NCI-H774 (cell line): ENCODE measurements at regions not wholly inside any gene's neighbourhood (a gene's known extent, or its start where the extent isn't known, plus 50 kb on each side); places are given as distances from the start of the nearest gene placed in this dataset.

Source experiments
- DNase-seq: peaks from one replicate; lab custom pipeline; 2025; lab: John Stamatoyannopoulos, UW

GRCh38 chr1:47703156-47703825 lies 265.4 kb downstream of the FOXD2 start:
- no peak for DNase-seq

GRCh38 chr1:47703981-47704596 lies 266.2 kb downstream of the FOXD2 start:
- peak; percentile 14 for DNase-seq

DNA sequence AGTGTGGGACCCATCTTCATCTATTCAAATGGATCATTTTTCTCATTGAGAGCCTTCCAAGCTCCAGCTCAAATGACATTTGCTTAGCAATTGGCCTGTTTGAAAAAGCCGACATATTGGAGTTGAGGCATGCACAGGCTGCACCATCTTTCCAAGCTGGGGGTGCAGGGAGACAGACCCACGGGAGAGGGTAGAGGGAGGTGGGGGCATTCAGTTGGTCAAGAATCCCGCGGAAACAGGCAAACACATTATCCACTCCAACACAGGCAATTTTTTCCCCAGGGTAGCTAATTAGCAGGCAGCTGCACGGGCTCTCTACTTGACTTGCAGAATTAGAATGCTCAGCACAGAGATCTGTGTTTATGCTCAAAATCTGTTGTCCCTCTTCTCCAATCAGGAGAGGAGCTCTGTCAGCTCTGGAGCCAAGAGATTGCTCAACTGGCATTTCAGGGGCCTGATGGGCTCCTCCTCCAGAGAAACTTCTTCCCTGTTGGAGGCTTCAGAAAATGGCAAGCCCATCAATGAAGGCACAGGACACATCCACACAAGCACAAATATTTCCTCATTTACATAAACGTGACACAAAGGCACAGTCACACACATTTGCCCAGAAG lies 267.8 kb downstream of the FOXD2 start:
- peak; percentile 82 for DNase-seq

- no peak for DNase-seq
Measured at GRCh38 chr1:47707503-47707902, 269.7 kb downstream of the FOXD2 start.

DNA sequence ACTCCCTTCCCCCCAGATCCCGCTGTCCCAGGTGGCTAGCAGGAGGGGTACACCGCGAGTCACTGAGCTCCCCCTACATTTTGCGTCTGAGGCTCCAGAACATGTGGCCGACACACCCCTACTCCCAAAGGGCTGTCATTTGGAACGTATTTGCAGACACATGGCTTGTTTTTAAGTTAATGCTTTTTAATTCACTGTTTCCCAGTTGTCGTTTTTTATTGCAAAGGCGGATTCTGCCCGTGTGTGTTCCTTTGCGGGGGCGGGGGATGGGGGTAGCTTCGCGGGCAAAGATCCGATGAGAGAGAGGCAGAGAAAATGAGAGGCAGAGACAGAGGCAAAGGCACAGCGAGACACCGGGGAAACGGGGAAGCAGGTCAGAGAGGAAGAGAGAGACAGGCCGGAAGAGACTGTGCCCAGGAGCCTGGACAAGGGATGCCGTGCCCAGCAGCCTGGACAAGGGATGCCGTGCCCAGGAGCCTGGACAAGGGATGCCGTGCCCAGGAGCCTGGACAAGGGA lies 270.2 kb downstream of the FOXD2 start:
- no peak for DNase-seq

GRCh38 chr1:47708658-47709018 lies 270.8 kb downstream of the FOXD2 start:
- no peak for DNase-seq

GRCh38 chr1:47709019-47709871 lies 271.4 kb downstream of the FOXD2 start:
- DNase-seq: peak; percentile 89

DNA sequence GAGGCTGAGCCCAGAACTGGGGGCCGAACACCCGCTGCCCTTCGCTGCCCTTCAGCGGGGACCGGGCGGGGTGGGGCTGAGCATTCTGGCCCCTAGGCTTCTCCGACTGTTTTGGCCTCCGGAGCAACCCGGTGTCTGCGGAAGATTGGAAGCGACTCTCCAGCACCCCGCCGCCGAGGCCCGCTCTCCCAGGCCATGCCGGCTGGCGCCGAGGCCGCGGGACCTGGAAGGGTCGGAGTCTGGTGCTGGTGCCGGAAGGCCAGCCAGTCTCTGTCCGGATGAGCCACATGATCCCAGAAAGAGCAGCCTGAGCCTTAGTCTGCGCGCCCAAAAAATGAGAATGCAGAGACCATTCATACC lies 272.0 kb downstream of the FOXD2 start:
- peak; percentile 71 for DNase-seq

DNA sequence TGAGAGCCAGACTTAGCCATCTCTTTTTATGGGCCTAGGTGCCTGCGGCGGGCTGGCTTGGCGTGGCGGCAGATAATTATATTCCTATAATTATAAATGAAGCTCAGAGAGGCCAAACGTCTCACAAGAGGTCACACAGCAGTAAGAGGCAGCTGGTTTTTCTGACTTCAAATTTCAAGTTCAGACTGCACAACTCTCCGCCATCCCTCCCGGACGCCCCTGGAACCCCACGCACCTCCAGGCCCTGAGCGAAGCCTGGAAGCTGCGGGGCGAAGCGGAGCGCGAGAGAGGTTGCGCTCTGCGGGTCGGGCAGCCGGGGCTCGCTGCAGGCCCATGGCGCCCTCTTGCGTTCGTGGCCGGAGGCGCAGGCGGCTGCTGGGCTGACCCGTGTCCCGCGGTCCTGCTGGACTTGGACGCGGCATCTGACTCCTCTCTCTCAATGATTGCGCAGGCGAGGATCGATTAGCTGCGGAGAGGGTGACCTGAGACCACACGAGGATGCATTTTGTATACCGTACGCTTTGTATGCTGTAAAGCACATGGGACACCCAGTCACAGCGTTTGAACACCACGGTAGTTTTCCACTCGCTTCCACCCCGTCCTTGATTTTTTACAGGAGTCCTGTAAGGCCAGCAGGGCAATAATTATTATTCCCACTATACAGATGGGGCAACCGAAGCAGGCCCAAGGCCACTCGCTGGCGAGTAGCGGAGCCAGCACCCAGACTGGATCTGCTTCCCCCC lies 272.7 kb downstream of the FOXD2 start:
- DNase-seq: peak; percentile 82
